Effector memory CD4-positive, alpha-beta T cell (primary cell): ENCODE measurements at regions not wholly inside any gene's neighbourhood (a gene's known extent, or its start where the extent isn't known, plus 50 kb on each side); places are given as distances from the start of the nearest gene placed in this dataset.

Source experiments
- DNase-seq, 3 donors: peaks; one replicate each; pipeline ENCODE4 v3.0.0-alpha.2; 2020
- H3K27ac ChIP-seq: 2 replicates; pipeline ENCODE4 v1.7.0; 2013; ENCODE audit warnings: mild to moderate bottlenecking, low read length, moderate library complexity; ENCODE audit not compliant: insufficient read depth, poor library complexity, severe bottlenecking
- H3K27me3 ChIP-seq: replicated peaks from 2 replicates; pipeline ENCODE4 v1.7.0; 2013; ENCODE audit warnings: mild to moderate bottlenecking, low read length; ENCODE audit not compliant: insufficient read depth, control insufficient read depth, poor library complexity, severe bottlenecking
- H3K36me3 ChIP-seq: 2 replicates; pipeline ENCODE4 v1.7.0; 2013; ENCODE audit warnings: mild to moderate bottlenecking, low read length, moderate library complexity; ENCODE audit not compliant: control insufficient read depth, insufficient read depth
- H3K4me1 ChIP-seq: 2 replicates; pipeline ENCODE4 v1.7.0; 2013; ENCODE audit warnings: low read length, mild to moderate bottlenecking; ENCODE audit not compliant: control insufficient read depth, insufficient read depth, poor library complexity, severe bottlenecking
- H3K4me3 ChIP-seq: 2 replicates; pipeline ENCODE4 v1.7.0; 2013; ENCODE audit warnings: low read length, low read depth, mild to moderate bottlenecking; ENCODE audit not compliant: insufficient read depth, poor library complexity, severe bottlenecking
- H3K9me3 ChIP-seq: 2 replicates; pipeline ENCODE4 v1.7.0; 2013; ENCODE audit warnings: mild to moderate bottlenecking, low read length, moderate library complexity; ENCODE audit not compliant: control insufficient read depth

DNA sequence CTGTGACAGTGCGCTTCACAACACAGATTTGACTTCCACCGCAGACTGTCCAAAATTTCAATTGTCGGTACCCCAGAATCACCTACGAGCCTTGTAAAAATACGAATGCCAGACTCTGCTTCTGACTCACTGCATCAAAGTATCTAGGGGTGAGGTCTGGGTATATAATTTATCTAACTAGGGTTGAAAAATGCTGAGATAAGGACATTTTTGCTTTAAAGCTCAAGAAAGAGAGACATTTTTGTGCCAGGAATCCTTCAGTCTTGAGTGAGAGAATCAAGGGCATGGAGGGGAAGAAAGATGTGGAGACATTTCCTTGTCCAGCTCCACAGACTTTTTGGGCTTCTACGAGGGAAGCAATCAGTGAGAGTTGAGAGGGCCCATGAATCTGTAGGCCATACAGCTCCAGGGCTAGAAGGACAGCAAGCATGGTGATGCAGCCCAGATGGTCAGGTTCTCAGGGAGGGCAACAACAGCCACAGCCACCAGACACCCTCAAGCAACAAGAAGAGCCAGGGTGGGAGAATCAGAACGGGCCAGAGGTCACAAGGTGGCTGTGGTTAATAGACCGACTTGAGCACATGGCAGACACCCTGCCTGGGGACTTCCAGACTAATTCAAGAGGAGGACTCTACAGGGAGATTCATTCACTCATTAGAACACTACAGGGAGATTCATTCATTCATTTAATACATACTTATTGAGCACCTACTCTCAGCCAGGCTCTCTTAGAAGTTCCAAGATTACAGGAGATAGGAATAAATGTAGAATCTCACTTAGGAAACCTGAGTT, 211.1 kb upstream of the PRDM1 start:
- Histone ChIP-seq H3K4me1 (no peaks in the 10 kb centered on the region), H3K27me3 (no peaks in the 10 kb centered on the region), H3K36me3 (no peaks in the 10 kb centered on the region), H3K4me3 (no peak overlapping the region), H3K27ac (no peak overlapping the region), H3K9me3 (no peaks in the 10 kb centered on the region)
- DNase-seq: no peak

DNA sequence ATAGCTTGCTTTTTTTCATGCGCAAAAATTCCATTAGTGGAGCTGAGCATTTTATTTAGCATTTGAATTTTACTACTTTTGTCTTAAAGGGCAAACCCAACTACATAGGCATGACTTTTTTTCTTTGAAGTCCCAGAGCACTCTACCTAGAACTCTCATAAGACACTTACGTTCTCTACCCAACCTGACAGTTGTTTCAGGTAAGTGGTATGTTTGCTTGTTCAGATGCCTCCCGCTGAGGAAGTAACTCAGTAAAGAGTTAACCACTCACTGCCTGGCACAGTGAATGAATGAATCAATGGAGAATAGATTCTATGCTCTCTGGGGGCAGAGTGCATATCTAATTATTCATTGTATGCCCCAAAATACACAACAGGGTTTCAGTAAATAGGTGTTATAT, 212.3 kb upstream of the PRDM1 start:
- DNase-seq: no peak
- no peaks in the 10 kb centered on the region for H3K27me3 ChIP-seq
- H3K9me3 ChIP-seq: no peaks in the 10 kb centered on the region
- H3K4me3 ChIP-seq: no peak overlapping the region
- no peaks in the 10 kb centered on the region for H3K36me3 ChIP-seq
- H3K27ac ChIP-seq: no peak overlapping the region
- H3K4me1 ChIP-seq: no peaks in the 10 kb centered on the region

- H3K4me3 ChIP-seq: no peak overlapping the region
- H3K9me3 ChIP-seq: no peaks in the 10 kb centered on the region
- H3K36me3 ChIP-seq: no peaks in the 10 kb centered on the region
- no peaks in the 10 kb centered on the region for H3K27me3 ChIP-seq
- H3K4me1 ChIP-seq: no peaks in the 10 kb centered on the region
- H3K27ac ChIP-seq: no peak overlapping the region
- no peak for DNase-seq
Measured at GRCh38 chr6:105873211-105873704, 212.9 kb upstream of the PRDM1 start.

DNA sequence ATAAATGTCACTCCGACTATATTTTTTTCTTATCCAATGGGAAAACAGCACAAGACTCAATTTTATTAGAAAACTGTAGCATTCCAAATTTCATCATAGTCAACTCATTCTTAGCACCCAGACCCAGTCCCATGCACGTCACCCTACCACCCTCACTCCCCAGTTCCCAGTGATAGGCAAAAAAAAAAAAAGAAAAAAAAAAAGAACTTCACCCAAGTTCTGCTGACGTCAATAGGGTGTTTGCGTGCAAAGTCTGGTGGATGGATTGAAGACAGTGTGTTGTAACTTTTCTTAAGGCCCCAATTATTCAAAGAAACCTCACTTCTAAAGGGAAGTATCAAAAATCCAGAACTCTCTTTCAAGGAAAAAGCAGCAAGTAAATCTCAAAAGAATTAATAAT, 213.9 kb upstream of the PRDM1 start:
- no peak for DNase-seq
- no peak overlapping the region for H3K27ac ChIP-seq
- H3K4me3 ChIP-seq: no peak overlapping the region
- H3K4me1 ChIP-seq: no peaks in the 10 kb centered on the region
- H3K27me3 ChIP-seq: no peaks in the 10 kb centered on the region
- H3K36me3 ChIP-seq: no peaks in the 10 kb centered on the region
- no peaks in the 10 kb centered on the region for H3K9me3 ChIP-seq

GRCh38 chr6:105871542-105871941, 214.6 kb upstream of the PRDM1 start:
- H3K36me3 ChIP-seq: no peaks in the 10 kb centered on the region
- no peaks in the 10 kb centered on the region for H3K27me3 ChIP-seq
- H3K4me1 ChIP-seq: no peaks in the 10 kb centered on the region
- no peak overlapping the region for H3K4me3 ChIP-seq
- H3K27ac ChIP-seq: no peak overlapping the region
- H3K9me3 ChIP-seq: no peaks in the 10 kb centered on the region
- no peak for DNase-seq

GRCh38 chr6:105869835-105870440, 216.2 kb upstream of the PRDM1 start:
- H3K9me3 ChIP-seq: no peaks in the 10 kb centered on the region
- no peak overlapping the region for H3K4me3 ChIP-seq
- H3K27me3 ChIP-seq: no peaks in the 10 kb centered on the region
- H3K4me1 ChIP-seq: no peaks in the 10 kb centered on the region
- no peak overlapping the region for H3K27ac ChIP-seq
- no peaks in the 10 kb centered on the region for H3K36me3 ChIP-seq
- DNase-seq: no peak

DNA sequence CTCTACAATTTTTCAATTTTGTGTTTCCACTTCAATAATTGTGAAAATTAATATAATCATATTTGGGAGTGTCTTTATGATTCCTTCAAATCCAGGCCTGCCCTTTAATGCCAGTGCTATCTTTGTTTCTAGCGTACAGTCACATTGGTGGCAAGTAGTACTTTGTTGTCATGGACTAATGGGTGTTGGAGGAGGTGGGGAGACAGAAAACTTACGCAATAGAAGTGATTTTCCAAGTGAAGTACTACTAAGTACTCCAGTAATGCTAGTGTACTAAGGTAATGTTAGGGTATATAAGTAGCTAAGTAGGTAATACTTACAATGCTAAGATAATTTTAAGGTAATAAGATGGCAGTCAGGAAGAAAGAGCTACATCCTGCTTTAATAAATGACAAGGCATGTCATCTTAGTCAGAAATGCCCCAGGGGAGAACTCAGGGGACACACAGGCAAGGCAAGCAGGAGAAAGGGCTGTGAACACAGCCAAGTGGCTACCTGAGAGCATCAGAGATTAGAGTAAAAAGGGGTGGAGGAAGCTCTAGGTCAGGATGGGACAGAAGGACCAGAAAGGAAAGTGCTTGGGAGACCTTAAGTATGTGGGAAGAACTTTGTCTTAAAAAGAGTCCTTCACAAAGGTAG, 217.2 kb upstream of the PRDM1 start:
- no peak for DNase-seq
- Histone ChIP-seq H3K9me3 (no peaks in the 10 kb centered on the region), H3K27ac (no peak overlapping the region), H3K36me3 (no peaks in the 10 kb centered on the region), H3K4me3 (no peak overlapping the region), H3K4me1 (no peaks in the 10 kb centered on the region), H3K27me3 (no peaks in the 10 kb centered on the region)

- no peak for DNase-seq
- H3K36me3 ChIP-seq: no peaks in the 10 kb centered on the region
- no peaks in the 10 kb centered on the region for H3K9me3 ChIP-seq
- no peak overlapping the region for H3K27ac ChIP-seq
- no peaks in the 10 kb centered on the region for H3K27me3 ChIP-seq
- no peaks in the 10 kb centered on the region for H3K4me1 ChIP-seq
- no peak overlapping the region for H3K4me3 ChIP-seq
Measured at GRCh38 chr6:105867821-105868220, 218.3 kb upstream of the PRDM1 start.

GRCh38 chr6:105867277-105867676, 218.9 kb upstream of the PRDM1 start:
- DNase-seq: no peak
- no peaks in the 10 kb centered on the region for H3K9me3 ChIP-seq
- no peak overlapping the region for H3K4me3 ChIP-seq
- H3K36me3 ChIP-seq: no peaks in the 10 kb centered on the region
- H3K27ac ChIP-seq: no peak overlapping the region
- H3K4me1 ChIP-seq: no peaks in the 10 kb centered on the region
- H3K27me3 ChIP-seq: no peaks in the 10 kb centered on the region
